ENCODE measurements at regions not wholly inside any gene's neighbourhood (a gene's known extent, or its start where the extent isn't known, plus 50 kb on each side); places are given as distances from the start of the nearest gene placed in this dataset.

- Histone ChIP-seq H3K9ac (no peak overlapping the region), H3K9me2 (no peaks in the 10 kb centered on the region), H4K20me1 (ENCODE audit: insufficient read depth) (no peaks in the 10 kb centered on the region), H3K36me3 (replicated peaks in 1 of 2; ENCODE audit: control insufficient read depth in 1 of 2, insufficient read depth in 2 of 2, low read length in 1 of 2) (no peaks in the 10 kb centered on the region), H3K9me3 (no peaks in the 10 kb centered on the region), H3K79me2 (ENCODE audit: insufficient read depth) (no peaks in the 10 kb centered on the region), H3K4me1 (ENCODE audit: control insufficient read depth in 1 of 2, insufficient read depth in 2 of 2, low read depth in 1 of 2, low read length in 1 of 2) (no peaks in the 10 kb centered on the region), H3K4me3 (ENCODE audit: low read depth in 2 of 2, low read length in 1 of 2) (no peak overlapping the region), H3K27me3 (ENCODE audit: insufficient read depth) (no peaks in the 10 kb centered on the region), H3K27ac (ENCODE audit: low read depth in 2 of 2, low read length in 1 of 2) (no peak overlapping the region), H2AFZ (ENCODE audit: low read depth) (no peak overlapping the region), H3K4me2 (no peak overlapping the region), H3F3A (replicated peaks; ENCODE audit: insufficient read depth) (no peaks in the 10 kb centered on the region)
- 5% methylated on average over 4 of the region's 4 CpGs for WGBS (ENCODE audit: low lambda C conversion rate)
- POLR2A ChIA-PET: no interaction called here
- CTCF ChIA-PET: no interaction called here
- DNase-seq: no peak
- TF ChIP-seq RAD21 (IDR thresholded peaks at IDR 0.05; ENCODE audit: low read length) (no peak), MEF2A (IDR thresholded peaks at IDR 0.05; ENCODE audit: borderline replicate concordance, low read depth) (no peak), MXI1 (IDR thresholded peaks at IDR 0.05; ENCODE audit: low read depth, low read length) (no peak), FOXM1 (IDR thresholded peaks at IDR 0.05; ENCODE audit: low read depth) (no peak), USF1 (IDR thresholded peaks at IDR 0.05; ENCODE audit: borderline replicate concordance, low read depth) (no peak), POLR2AphosphoS5 (IDR thresholded peaks at IDR 0.05; ENCODE audit: low read depth, low read length) (no peak), SIN3A (IDR thresholded peaks at IDR 0.05; ENCODE audit: borderline replicate concordance, low read depth, low read length) (no peak), REST (IDR thresholded peaks at IDR 0.05; ENCODE audit: low read depth, low read length) (no peak), YY1 (IDR thresholded peaks at IDR 0.05; ENCODE audit: low read depth) (no peak), CHD2 (IDR thresholded peaks at IDR 0.05; ENCODE audit: low read length, partially characterized antibody) (no peak), ZBTB33 (IDR thresholded peaks at IDR 0.05; ENCODE audit: borderline replicate concordance, low read depth) (no peak), NRF1 (IDR thresholded peaks at IDR 0.05; ENCODE audit: low read depth, low read length) (no peak), JUND (IDR thresholded peaks at IDR 0.05) (no peak), MAX (IDR thresholded peaks at IDR 0.05; ENCODE audit: low read depth) (no peak), CTCF (IDR thresholded peaks at IDR 0.05) (no peak), RXRA (IDR thresholded peaks at IDR 0.05; ENCODE audit: borderline replicate concordance, low read depth) (no peak), RCOR1 (IDR thresholded peaks at IDR 0.05; ENCODE audit: low read length) (no peak), TEAD4 (IDR thresholded peaks at IDR 0.05; ENCODE audit: borderline replicate concordance, insufficient read depth) (no peak)
These were observed 339.2 kb upstream of the EPHA4 start for GRCh38 chr2:221911321-221911720.
